Tibial nerve (tissue), 4 donors: ENCODE measurements at regions not wholly inside any gene's neighbourhood (a gene's known extent, or its start where the extent isn't known, plus 50 kb on each side); places are given as distances from the start of the nearest gene placed in this dataset.

ENCODE experiments used
- DNase-seq, 2 donors: peaks; one replicate each; pipeline ENCODE4 v3.0.0-alpha.2; 2019; ENCODE audit warnings: low spot score in 2 of 2
- H3K27ac ChIP-seq, 4 donors: fragments of 200-600 bp; sonication (generic) in 3 of 4; one replicate each; pipeline ENCODE4 v1.5.1; 2017 to 2019; ENCODE audit warnings: mild to moderate bottlenecking in 1 of 4
- H3K27me3 ChIP-seq, 2 donors: fragments of 200-600 bp; sonication (generic) in 1 of 2; one replicate each; pipeline versions ENCODE4 v1.5.1 to v1.6.0; 2017 to 2019
- H3K36me3 ChIP-seq, 3 donors: fragments of 200-600 bp; sonication (generic); one replicate each; pipeline ENCODE4 v1.5.1; 2018 to 2019
- H3K4me1 ChIP-seq, 4 donors: fragments of 200-600 bp; sonication (generic) in 3 of 4; one replicate each; pipeline ENCODE4 v1.5.1; 2017 to 2019
- H3K4me3 ChIP-seq, 4 donors: fragments of 200-600 bp; sonication (generic) in 3 of 4; one replicate each; pipeline ENCODE4 v1.5.1; 2017 to 2019; ENCODE audit warnings: mild to moderate bottlenecking in 1 of 4, moderate library complexity in 1 of 4
- H3K9me3 ChIP-seq, 4 donors: fragments of 200-600 bp; sonication (generic) in 3 of 4; one replicate each; pipeline ENCODE4 v1.5.1; 2017 to 2019
- CTCF ChIP-seq, 5 experiments: fragments of 200-600 bp in 3 of 5; fragments of 450-650 bp in 2 of 5; sonication (generic) in 3 of 5; IDR thresholded peaks; one replicate each; pipeline ENCODE4 v1.5.1; 2016 to 2019; ENCODE audit warnings: antibody characterized with exemption in 5 of 5, mild to moderate bottlenecking in 3 of 5, moderate library complexity in 2 of 5
- EP300 ChIP-seq, 2 donors: sonication (generic); formaldehyde crosslinking; IDR thresholded peaks; one replicate each; pipeline ENCODE4 v1.6.1; 2017; ENCODE audit warnings: antibody characterized with exemption in 2 of 2, mild to moderate bottlenecking in 1 of 2
- POLR2A ChIP-seq, 2 donors: fragments of 450-650 bp; IDR thresholded peaks; one replicate each; pipeline ENCODE4 v1.6.1; 2017; ENCODE audit warnings: antibody characterized with exemption in 2 of 2, mild to moderate bottlenecking in 2 of 2, moderate library complexity in 2 of 2
- WGBS, 2 donors: methylation state at CpG; one replicate each; pipeline ENCODE4 v1.1.5; 2018; 5-methylcytosine and 5-hydroxymethylcytosine counted together

- no peak overlapping the region for H3K27ac ChIP-seq
- TF ChIP-seq POLR2A (IDR thresholded peaks at IDR 0.05) (no peak), CTCF (IDR thresholded peaks at IDR 0.05) (no peak), EP300 (IDR thresholded peaks at IDR 0.05) (no peak)
- no peak for DNase-seq
- no peaks in the 10 kb centered on the region for H3K9me3 ChIP-seq
- no peaks in the 10 kb centered on the region for H3K36me3 ChIP-seq
- H3K27me3 ChIP-seq = no peaks in the 10 kb centered on the region
- 20 to 23% methylated on average over 2 of the region's 2 CpGs for WGBS, 2 donors
- no peak overlapping the region for H3K4me3 ChIP-seq
- no peaks in the 10 kb centered on the region for H3K4me1 ChIP-seq
These were observed 273.3 kb upstream of the C11orf87 start for GRCh38 chr11:109148669-109149068.

- no peak overlapping the region for H3K27ac ChIP-seq
- H3K4me3 ChIP-seq = no peak overlapping the region
- TF ChIP-seq CTCF (IDR thresholded peaks at IDR 0.05) (no peak), EP300 (IDR thresholded peaks at IDR 0.05) (no peak), POLR2A (IDR thresholded peaks at IDR 0.05) (no peak)
- H3K27me3 ChIP-seq = no peaks in the 10 kb centered on the region
- H3K36me3 ChIP-seq = no peaks in the 10 kb centered on the region
- no peak for DNase-seq
- no peaks in the 10 kb centered on the region for H3K9me3 ChIP-seq
- WGBS, 2 donors = 44 to 50% methylated on average over 2 of the region's 2 CpGs
- no peaks in the 10 kb centered on the region for H3K4me1 ChIP-seq
These were observed 271.4 kb upstream of the C11orf87 start for GRCh38 chr11:109150581-109150980.

GRCh38 chr11:109153836-109154235, 268.2 kb upstream of the C11orf87 start:
- DNase-seq = no peak
- no peaks in the 10 kb centered on the region for H3K36me3 ChIP-seq
- TF ChIP-seq POLR2A (IDR thresholded peaks at IDR 0.05) = no peak
- TF ChIP-seq EP300 (IDR thresholded peaks at IDR 0.05) = no peak
- no peak for TF ChIP-seq CTCF (IDR thresholded peaks at IDR 0.05)
- no peaks in the 10 kb centered on the region for H3K4me1 ChIP-seq
- peaks cover 0 to 8% (median 0%) of the 10 kb centered on the region in 4 donors for H3K9me3 ChIP-seq
- H3K27ac ChIP-seq = no peak overlapping the region
- H3K4me3 ChIP-seq = no peak overlapping the region
- no peaks in the 10 kb centered on the region for H3K27me3 ChIP-seq

- TF ChIP-seq CTCF (IDR thresholded peaks at IDR 0.05) = no peak
- no peak for TF ChIP-seq POLR2A (IDR thresholded peaks at IDR 0.05)
- TF ChIP-seq EP300 (IDR thresholded peaks at IDR 0.05) = no peak
- no peaks in the 10 kb centered on the region for H3K36me3 ChIP-seq
- DNase-seq = no peak
- H3K9me3 ChIP-seq = peaks cover 0 to 17% (median 0%) of the 10 kb centered on the region in 4 donors
- no peak overlapping the region for H3K4me3 ChIP-seq
- H3K4me1 ChIP-seq = no peaks in the 10 kb centered on the region
- no peaks in the 10 kb centered on the region for H3K27me3 ChIP-seq
- no peak overlapping the region for H3K27ac ChIP-seq
These were observed 266.7 kb upstream of the C11orf87 start for GRCh38 chr11:109155291-109155690.

- H3K27ac ChIP-seq = no peak overlapping the region
- H3K27me3 ChIP-seq = no peaks in the 10 kb centered on the region
- H3K36me3 ChIP-seq = no peaks in the 10 kb centered on the region
- no peak for TF ChIP-seq CTCF (IDR thresholded peaks at IDR 0.05)
- TF ChIP-seq POLR2A (IDR thresholded peaks at IDR 0.05) = no peak
- TF ChIP-seq EP300 (IDR thresholded peaks at IDR 0.05) = no peak
- H3K4me3 ChIP-seq = no peak overlapping the region
- no peak for DNase-seq
- WGBS, 2 donors = 80 to 88% methylated on average over 3 of the region's 3 CpGs
- no peaks in the 10 kb centered on the region for H3K4me1 ChIP-seq
- H3K9me3 ChIP-seq = peaks cover 0 to 7% (median 0%) of the 10 kb centered on the region in 4 donors
These were observed 257.0 kb upstream of the C11orf87 start for GRCh38 chr11:109165035-109165434.
